PFSK-1 (cell line): ENCODE measurements at regions not wholly inside any gene's neighbourhood (a gene's known extent, or its start where the extent isn't known, plus 50 kb on each side); places are given as distances from the start of the nearest gene placed in this dataset.

Experiments used
- FOXP2 ChIP-seq: optimal IDR thresholded peaks from 2 replicates; pipeline ENCODE3; 2011; ENCODE audit warnings: borderline replicate concordance, control low read depth, inconsistent platforms; ENCODE audit not compliant: insufficient read depth; ENCODE audit errors: extremely low read length, extremely low read depth
- POLR2AphosphoS5 ChIP-seq: IDR thresholded peaks from 2 replicates; pipeline ENCODE4 v1.6.1; 2012; ENCODE audit warnings: low read depth, mild to moderate bottlenecking, control low read depth, low read length, moderate library complexity
- REST ChIP-seq, 2 experiments: IDR thresholded peaks; 2 replicates each; pipeline versions ENCODE4 v1.6.1 to v1.8.0; 2011 to 2012; ENCODE audit warnings: low read depth in 2 of 2, low read length in 2 of 2, control low read depth in 1 of 2, inconsistent platforms in 1 of 2, mild to moderate bottlenecking in 1 of 2, moderate library complexity in 1 of 2; ENCODE audit not compliant: insufficient read depth in 1 of 2
- SIN3A ChIP-seq: IDR thresholded peaks from 2 replicates; pipeline ENCODE4 v1.6.1; 2012; ENCODE audit warnings: mild to moderate bottlenecking, low read length, moderate library complexity, borderline replicate concordance; ENCODE audit not compliant: insufficient read depth
- TAF1 ChIP-seq: IDR thresholded peaks from 2 replicates; pipeline ENCODE4 v1.6.1; 2012; ENCODE audit warnings: low read length, control low read depth, borderline replicate concordance; ENCODE audit not compliant: insufficient read depth

GRCh38 chr4:180923486-180923885 is 1319.7 kb upstream of the TENM3 start:
- no peak for TF ChIP-seq TAF1
- TF ChIP-seq REST (IDR thresholded peaks at IDR 0.05; ENCODE audit: insufficient read depth in 1 of 2, low read depth in 2 of 2, low read length in 2 of 2) = no peak
- no peak for TF ChIP-seq FOXP2
- no peak for TF ChIP-seq SIN3A
- no peak for TF ChIP-seq POLR2AphosphoS5

DNA sequence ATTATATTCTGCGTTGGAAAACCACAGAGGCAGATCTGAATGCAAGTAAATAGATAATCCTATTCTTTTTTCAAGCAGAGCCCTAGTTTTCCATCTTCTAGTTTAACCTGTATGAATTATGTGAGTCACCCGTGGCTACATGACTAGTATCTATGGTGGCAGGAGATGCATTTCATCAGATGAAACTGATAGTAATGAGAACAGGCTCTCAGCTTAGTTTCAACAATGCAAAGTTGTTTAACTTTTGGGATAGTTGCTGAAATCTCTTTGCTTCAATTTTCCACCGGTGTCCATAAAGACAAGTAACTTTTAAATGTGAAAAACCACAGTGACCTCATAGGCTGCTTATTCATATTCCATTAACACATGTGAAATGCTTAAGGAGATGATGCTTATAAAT is 1317.4 kb upstream of the TENM3 start:
- TF ChIP-seq FOXP2 (no peak), REST (IDR thresholded peaks at IDR 0.05; ENCODE audit: insufficient read depth in 1 of 2, low read depth in 2 of 2, low read length in 2 of 2) (no peak), SIN3A (no peak), POLR2AphosphoS5 (no peak), TAF1 (no peak)

- TF ChIP-seq REST (IDR thresholded peaks at IDR 0.05; ENCODE audit: insufficient read depth in 1 of 2, low read depth in 2 of 2, low read length in 2 of 2) = no peak
- no peak for TF ChIP-seq FOXP2
- TF ChIP-seq TAF1 = no peak
- TF ChIP-seq POLR2AphosphoS5 = no peak
- TF ChIP-seq SIN3A = no peak
Observed at GRCh38 chr4:180926277-180926676, 1316.9 kb upstream of the TENM3 start.

GRCh38 chr4:180932370-180933001 is 1310.7 kb upstream of the TENM3 start:
- TF ChIP-seq SIN3A (no peak), REST (IDR thresholded peaks at IDR 0.05; ENCODE audit: insufficient read depth in 1 of 2, low read depth in 2 of 2, low read length in 2 of 2) (no peak), POLR2AphosphoS5 (no peak), TAF1 (no peak), FOXP2 (no peak)
